DND-41 (cell line): ENCODE measurements at regions not wholly inside any gene's neighbourhood (a gene's known extent, or its start where the extent isn't known, plus 50 kb on each side); places are given as distances from the start of the nearest gene placed in this dataset.

Source experiments
- ATAC-seq: fragments of 200-7000 bp; cut with Tn5 transposase; 3 replicates; pipeline ENCODE4 v1.9.1; 2021; ENCODE audit warnings: low read depth; ENCODE audit not compliant: insufficient read depth
- DNase-seq: peaks from one replicate; pipeline ENCODE4 v3.0.0-alpha.2; 2020
- H2AFZ ChIP-seq: 2 replicates; pipeline ENCODE4 v1.6.0; 2012; ENCODE audit warnings: low read depth, low read length
- H3K27ac ChIP-seq: 2 replicates; pipeline ENCODE4 v1.5.1; 2012; ENCODE audit warnings: low read length, inconsistent platforms
- H3K27me3 ChIP-seq: fragments of 200-600 bp; sonication (generic); 2 replicates; pipeline ENCODE4 v1.6.0; 2012; ENCODE audit warnings: low read length, mild to moderate bottlenecking, inconsistent platforms; ENCODE audit not compliant: insufficient read depth, poor library complexity
- H3K36me3 ChIP-seq: 2 replicates; pipeline ENCODE4 v1.5.1; 2012; ENCODE audit warnings: low read length, inconsistent platforms; ENCODE audit not compliant: insufficient read depth
- H3K4me1 ChIP-seq: 2 replicates; pipeline ENCODE4 v1.5.1; 2012; ENCODE audit warnings: mild to moderate bottlenecking, low read length; ENCODE audit not compliant: insufficient read depth
- H3K4me2 ChIP-seq: 2 replicates; pipeline ENCODE4 v1.6.0; 2012; ENCODE audit warnings: mild to moderate bottlenecking, moderate library complexity, low read length, inconsistent platforms; ENCODE audit not compliant: insufficient read depth
- H3K4me3 ChIP-seq, 2 experiments: fragments of 200-600 bp in 1 of 2; shearing (Covaris generic) in 1 of 2; 2 replicates each; pipeline ENCODE4 v1.5.1; 2012 to 2016; ENCODE audit warnings: inconsistent platforms in 2 of 2, low read length in 2 of 2, mild to moderate bottlenecking in 2 of 2, low read depth in 1 of 2, moderate library complexity in 1 of 2
- H3K79me2 ChIP-seq: 2 replicates; pipeline ENCODE4 v1.6.0; 2012; ENCODE audit warnings: low read length, inconsistent platforms; ENCODE audit not compliant: insufficient read depth
- H3K9ac ChIP-seq: 2 replicates; pipeline ENCODE4 v1.6.0; 2012; ENCODE audit warnings: low read depth, mild to moderate bottlenecking, inconsistent platforms, low read length, moderate library complexity
- H3K9me3 ChIP-seq: 2 replicates; pipeline ENCODE4 v1.5.1; 2012; ENCODE audit warnings: low read length, moderate library complexity, mild to moderate bottlenecking, inconsistent platforms; ENCODE audit not compliant: insufficient read depth, severe bottlenecking
- H4K20me1 ChIP-seq: 2 replicates; pipeline ENCODE4 v1.6.0; 2012; ENCODE audit warnings: low read length; ENCODE audit not compliant: insufficient read depth
- EZH2 ChIP-seq: IDR thresholded peaks from 3 replicates; pipeline ENCODE4 v1.6.1; 2012; ENCODE audit warnings: borderline replicate concordance, low read depth, mild to moderate bottlenecking, moderate library complexity, low read length, inconsistent platforms; ENCODE audit not compliant: severe bottlenecking
- TF ChIP-seq, protein P1 (sequence below): IDR thresholded peaks from 2 replicates; pipeline ENCODE4 v1.5.1; 2012; ENCODE audit warnings: borderline replicate concordance, low read length, moderate library complexity, mild to moderate bottlenecking; ENCODE audit not compliant: poor library complexity, severe bottlenecking; ENCODE audit errors: extremely low read depth

DNA sequence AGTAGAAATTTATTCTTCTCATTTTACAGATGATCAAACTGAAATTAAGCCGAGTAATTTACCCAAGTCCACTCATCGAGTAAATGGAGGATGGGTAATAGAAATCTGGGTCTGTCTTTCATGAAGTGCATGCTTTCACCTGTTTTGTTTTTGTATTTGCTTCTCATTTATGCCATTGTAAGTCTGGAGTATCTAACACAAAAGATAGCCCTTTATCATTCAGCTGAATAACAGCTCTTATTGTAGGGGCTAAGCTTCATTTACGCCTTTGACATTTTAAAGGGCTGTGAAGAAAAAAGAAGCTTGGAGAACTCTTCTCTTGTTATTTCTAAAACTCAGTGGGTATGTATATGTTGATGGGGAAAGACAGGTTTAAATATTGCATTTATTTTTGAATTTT is 1196.2 kb upstream of the TENM4 start:
- Histone ChIP-seq H2AFZ (no peak overlapping the region), H3K27me3 (no peaks in the 10 kb centered on the region), H3K9ac (no peak overlapping the region), H3K9me3 (no peaks in the 10 kb centered on the region), H3K79me2 (no peaks in the 10 kb centered on the region), H3K4me2 (no peak overlapping the region), H3K4me1 (no peaks in the 10 kb centered on the region), H4K20me1 (no peaks in the 10 kb centered on the region), H3K36me3 (no peaks in the 10 kb centered on the region), H3K4me3 (no peak overlapping the region), H3K27ac (no peak overlapping the region)
- TF ChIP-seq EZH2, result no peak
- TF ChIP-seq, protein P1, sequence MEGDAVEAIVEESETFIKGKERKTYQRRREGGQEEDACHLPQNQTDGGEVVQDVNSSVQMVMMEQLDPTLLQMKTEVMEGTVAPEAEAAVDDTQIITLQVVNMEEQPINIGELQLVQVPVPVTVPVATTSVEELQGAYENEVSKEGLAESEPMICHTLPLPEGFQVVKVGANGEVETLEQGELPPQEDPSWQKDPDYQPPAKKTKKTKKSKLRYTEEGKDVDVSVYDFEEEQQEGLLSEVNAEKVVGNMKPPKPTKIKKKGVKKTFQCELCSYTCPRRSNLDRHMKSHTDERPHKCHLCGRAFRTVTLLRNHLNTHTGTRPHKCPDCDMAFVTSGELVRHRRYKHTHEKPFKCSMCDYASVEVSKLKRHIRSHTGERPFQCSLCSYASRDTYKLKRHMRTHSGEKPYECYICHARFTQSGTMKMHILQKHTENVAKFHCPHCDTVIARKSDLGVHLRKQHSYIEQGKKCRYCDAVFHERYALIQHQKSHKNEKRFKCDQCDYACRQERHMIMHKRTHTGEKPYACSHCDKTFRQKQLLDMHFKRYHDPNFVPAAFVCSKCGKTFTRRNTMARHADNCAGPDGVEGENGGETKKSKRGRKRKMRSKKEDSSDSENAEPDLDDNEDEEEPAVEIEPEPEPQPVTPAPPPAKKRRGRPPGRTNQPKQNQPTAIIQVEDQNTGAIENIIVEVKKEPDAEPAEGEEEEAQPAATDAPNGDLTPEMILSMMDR, result no peak
- ATAC-seq, result no peak
- DNase-seq, result no peak

DNA sequence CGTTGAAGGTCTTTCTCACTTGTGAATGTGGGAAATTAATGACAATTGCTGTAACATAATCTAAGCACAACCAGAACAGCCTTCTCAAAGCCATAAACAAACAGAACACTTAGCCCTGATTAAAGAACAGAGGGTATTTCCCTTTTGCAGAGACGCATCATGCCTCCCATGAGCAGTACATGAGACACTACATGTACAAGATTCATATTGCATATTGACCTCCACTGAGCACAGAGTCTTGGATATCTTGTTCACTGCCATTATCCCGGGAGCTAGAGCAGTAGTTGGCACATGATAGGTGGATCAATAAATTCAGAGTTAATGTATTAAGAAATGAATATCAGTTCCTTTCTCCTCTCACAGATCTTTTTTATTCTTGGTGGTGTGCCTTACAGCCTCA is 1194.3 kb upstream of the TENM4 start:
- Histone ChIP-seq H2AFZ (no peak overlapping the region), H3K4me3 (no peak overlapping the region), H3K9me3 (no peaks in the 10 kb centered on the region), H3K36me3 (no peaks in the 10 kb centered on the region), H3K27me3 (no peaks in the 10 kb centered on the region), H3K4me2 (no peak overlapping the region), H4K20me1 (no peaks in the 10 kb centered on the region), H3K79me2 (no peaks in the 10 kb centered on the region), H3K9ac (no peak overlapping the region), H3K27ac (no peak overlapping the region), H3K4me1 (no peaks in the 10 kb centered on the region)
- no peak for DNase-seq
- TF ChIP-seq, protein P1, result no peak
- TF ChIP-seq EZH2, result no peak
- no peak for ATAC-seq

DNA sequence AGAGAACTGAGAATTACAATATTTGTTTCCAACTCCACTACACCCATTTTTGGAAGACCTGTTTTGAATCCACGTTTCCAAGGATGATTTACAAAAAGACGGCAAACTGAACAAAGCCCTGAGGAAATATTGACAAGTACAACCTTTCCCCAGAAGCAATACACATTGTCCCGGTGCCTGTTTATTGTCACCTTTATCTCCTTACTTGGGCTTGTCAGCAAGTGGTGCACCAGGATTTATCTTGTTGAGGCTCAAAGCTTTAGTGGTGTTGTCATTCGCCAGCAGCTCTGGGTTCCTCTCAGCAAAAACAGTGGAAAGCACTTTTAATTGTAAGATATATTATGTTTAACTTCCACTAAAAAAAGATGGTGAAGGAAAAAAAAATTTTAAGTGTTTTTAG is 1191.9 kb upstream of the TENM4 start:
- Histone ChIP-seq H3K27me3 (no peaks in the 10 kb centered on the region), H3K4me2 (no peak overlapping the region), H4K20me1 (no peaks in the 10 kb centered on the region), H3K4me1 (no peaks in the 10 kb centered on the region), H3K27ac (no peak overlapping the region), H3K4me3 (no peak overlapping the region), H2AFZ (no peak overlapping the region), H3K9me3 (no peaks in the 10 kb centered on the region), H3K79me2 (no peaks in the 10 kb centered on the region), H3K9ac (no peak overlapping the region), H3K36me3 (no peaks in the 10 kb centered on the region)
- TF ChIP-seq, protein P1, result no peak
- TF ChIP-seq EZH2, result no peak
- no peak for DNase-seq
- no peak for ATAC-seq

DNA sequence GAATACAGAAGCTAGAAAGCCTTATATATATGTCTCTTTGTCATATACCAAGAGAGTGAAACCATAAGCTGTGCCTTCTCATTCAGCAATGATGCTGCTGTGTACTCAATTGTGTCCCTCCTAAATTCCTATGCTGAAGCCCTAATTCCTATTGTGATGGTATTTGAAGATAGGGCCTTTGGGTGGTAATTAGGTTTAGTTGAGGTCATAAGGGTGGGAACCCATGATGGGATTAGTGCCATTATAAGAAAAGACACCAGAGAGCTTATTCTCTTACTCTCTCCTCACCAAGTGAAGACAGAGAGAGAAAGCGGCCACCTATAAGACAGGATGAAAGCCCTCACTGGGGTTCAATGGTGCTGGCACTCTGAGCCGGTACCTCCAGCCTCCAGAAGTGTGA is 1191.3 kb upstream of the TENM4 start:
- no peak overlapping the region for H3K27ac ChIP-seq
- DNase-seq (no peak), ATAC-seq (no peak)
- H3K4me1 ChIP-seq, result no peaks in the 10 kb centered on the region
- no peaks in the 10 kb centered on the region for H3K9me3 ChIP-seq
- H4K20me1 ChIP-seq, result no peaks in the 10 kb centered on the region
- no peak overlapping the region for H2AFZ ChIP-seq
- no peak overlapping the region for H3K9ac ChIP-seq
- no peaks in the 10 kb centered on the region for H3K27me3 ChIP-seq
- H3K36me3 ChIP-seq, result no peaks in the 10 kb centered on the region
- TF ChIP-seq, protein P1, result no peak
- no peak for TF ChIP-seq EZH2
- no peaks in the 10 kb centered on the region for H3K79me2 ChIP-seq
- H3K4me3 ChIP-seq, result no peak overlapping the region
- no peak overlapping the region for H3K4me2 ChIP-seq
